Kidney glomerular epithelial cell (primary cell): ENCODE measurements at regions not wholly inside any gene's neighbourhood (a gene's known extent, or its start where the extent isn't known, plus 50 kb on each side); places are given as distances from the start of the nearest gene placed in this dataset.

Experiments used
- DNase-seq: peaks from one replicate; lab custom pipeline; 2025; lab: John Stamatoyannopoulos, UW

DNA sequence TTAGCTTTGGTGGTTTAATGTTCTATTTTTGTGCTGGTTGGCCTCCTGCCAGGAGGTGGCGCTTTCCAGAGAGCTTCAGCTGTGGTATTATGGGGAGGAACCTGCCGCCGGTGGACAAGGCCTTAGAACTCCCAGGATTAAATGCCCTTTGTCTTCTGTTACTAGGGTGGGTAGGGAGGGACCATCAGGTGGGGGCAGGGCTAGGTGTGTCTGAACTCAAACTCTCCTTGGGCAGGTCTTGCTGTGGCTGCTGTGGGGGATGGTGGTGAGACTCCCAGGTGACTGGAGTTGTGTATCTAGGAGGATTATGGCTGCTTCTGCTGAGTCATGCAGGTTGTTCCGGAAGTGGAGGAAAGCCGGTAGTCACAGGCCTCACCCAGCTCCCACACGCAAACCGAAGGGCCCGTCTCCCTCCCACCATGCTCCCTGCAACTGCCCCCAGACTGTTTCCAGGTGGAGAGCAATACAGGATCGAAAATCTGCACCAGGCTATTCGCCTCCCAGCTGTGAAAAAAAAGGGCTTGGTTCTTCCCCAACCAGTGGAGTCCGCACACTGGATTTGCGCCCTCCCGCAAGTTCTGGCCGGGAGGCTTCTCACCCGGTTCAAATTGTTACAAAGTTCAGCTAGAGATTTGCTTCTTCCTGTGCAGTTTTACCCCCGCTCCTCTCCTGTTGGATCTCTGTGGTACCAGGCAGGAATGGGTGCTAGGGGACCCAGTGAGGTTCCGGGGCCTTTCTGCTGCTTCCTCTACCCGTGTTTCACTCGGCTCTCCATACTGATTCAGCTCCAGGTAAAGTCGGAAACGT is 220.5 kb downstream of the CENPF start:
- DNase-seq, result no peak

DNA sequence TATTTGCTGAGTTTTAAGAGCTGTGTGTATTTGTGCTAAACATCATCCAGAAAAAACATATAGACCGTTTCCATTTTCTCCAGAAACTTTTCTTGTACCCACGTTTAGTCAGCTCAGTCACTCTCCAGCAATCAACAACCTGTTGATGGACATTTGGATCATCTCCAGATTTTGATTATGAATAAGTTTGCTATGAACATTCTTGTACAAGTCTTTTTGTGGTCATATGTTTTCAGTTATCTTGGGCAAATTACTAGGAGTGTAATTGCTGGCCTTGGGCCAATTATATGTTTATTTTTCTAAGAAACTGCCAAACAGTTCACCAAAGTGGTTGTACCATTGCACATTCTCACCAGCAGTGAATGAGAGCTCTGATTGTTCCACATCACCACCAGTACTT is 221.8 kb downstream of the CENPF start:
- DNase-seq, result no peak

DNA sequence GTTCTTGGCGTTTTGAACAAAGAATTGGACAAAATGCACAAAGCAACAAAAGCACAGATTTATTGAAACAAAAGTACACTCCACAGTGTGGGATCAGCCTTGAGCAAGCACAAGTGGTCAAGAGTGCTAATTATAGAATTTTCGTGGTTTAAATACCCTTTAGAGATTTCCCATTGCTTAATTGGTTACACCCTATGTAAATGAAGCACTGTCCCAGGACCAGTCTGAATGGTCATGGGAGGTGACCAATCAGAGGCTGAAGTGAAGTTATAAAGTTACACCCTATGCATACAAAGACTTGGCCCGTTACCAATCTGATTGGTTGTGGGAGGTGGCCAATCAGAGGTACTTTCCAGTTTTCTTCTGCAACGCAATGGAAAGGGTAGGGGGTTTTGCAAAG is 223.6 kb downstream of the CENPF start:
- DNase-seq, result no peak

DNA sequence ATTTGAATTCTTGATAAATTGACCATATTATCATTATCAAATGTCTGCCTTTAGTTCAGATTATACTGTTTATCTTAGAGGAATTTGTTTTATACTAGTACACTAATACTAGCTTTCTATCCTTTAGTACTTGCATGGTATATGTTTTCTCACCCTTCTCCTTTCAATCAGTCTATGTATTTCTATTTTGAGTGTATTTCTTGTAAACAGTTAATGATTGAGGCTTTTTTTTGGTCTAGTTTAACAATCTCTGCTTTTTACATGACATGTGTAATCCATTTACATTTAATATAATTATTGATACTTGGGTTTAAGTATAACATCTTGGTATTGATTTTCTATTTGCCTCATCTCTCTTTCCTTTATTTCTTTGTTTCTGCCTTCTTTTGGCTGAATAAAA is 224.9 kb downstream of the CENPF start:
- no peak for DNase-seq

DNA sequence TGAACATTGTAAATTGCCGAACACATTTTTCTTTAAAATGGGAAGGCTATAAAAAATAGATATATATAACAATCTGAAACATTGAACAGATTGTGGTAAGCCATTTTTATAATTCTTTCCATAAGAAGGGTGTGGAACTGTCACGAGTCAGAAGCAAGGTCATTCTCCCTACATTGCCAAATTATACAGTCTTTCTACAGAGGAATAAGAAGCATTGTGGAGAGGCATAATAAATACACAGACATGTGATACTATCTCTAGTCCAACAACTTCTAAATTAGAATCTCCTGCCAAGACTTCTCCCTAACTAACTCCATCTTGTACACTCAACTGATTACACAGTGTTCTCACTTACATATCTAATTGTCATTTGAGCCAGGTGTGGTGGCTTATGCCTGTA is 227.9 kb downstream of the CENPF start:
- DNase-seq, result no peak

DNA sequence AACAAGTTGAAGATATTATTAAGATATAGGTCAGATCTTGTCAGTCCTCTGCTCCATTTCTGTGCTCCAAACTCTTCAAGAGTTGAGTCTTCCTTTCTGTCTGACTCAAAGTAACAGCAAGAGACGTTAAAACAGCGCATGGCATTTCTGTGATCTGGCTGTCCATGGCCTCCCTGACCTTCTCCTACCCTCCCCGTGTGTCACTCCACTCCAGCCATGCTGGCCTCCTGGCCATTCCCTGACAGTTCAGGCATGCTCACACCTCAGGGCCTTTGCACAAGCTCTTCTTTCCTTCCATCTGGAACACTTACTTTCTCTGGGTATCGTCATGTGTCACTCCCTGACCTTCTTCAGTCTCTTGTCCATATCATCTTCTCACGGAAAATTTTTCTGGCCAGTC is 229.0 kb downstream of the CENPF start:
- DNase-seq, result no peak

DNA sequence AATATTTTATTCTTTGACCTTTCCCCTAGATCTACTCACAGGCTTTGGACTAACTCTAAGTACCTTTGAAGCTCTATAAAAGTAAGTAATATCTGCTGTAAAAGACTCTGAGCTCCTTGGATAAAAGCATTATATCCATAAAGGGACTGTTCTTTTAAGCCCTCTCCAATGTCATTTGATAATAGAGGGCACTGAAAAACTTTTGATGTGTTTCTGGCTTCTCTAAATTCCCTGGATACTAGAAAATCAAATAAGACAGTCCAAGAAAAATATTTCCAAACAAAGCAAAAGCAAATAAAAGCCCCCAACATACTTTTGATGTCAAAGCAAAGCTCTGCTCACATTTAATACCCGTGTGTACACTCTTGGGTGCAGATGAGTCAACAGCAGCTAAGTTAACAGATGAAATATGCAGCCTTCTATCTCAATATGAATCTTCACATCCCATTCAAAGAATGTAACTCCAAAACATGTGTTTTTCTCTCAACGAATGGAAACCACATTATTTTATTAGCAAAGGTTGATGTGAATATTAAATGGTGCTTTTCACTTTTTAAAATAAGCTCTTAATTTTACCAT is 230.3 kb downstream of the CENPF start:
- peak; percentile 3 for DNase-seq

DNA sequence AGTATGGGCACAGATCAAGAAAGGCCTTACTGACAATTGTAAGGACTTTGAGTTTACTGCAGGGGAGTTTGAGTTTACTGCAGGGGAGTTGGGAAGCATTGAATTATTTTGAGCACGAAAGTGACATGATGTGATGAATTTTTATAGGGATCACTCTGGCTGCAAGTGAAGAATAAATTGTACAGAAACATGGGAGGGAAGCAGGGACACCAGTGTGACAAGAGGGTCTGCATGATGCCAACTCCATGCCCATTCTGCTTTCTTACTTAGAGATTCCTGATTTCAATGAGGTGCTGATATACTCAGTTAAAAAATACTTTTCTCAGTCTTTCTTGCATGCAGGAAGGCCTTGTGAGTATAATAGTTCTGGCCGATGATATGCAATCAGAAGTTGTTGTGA is 234.4 kb downstream of the CENPF start:
- no peak for DNase-seq

DNA sequence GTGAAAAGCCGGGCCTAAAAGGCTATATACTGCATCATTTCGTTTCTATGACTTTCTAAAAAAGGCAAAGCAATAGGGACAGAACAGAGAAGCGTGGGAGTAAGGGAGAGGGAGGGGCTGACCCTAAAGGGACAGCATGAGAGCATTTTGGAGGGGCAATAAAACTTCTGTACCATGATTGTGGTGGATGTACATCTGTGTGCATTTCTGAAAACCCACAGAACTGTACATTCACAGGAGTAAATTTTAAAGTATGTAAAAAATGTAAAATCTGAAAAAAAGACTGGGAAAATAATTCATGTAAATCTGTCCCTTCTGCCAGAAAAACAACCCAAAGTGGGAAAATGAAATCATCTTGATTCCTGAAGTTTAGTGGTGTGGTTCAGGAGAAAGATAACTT is 235.4 kb downstream of the CENPF start:
- DNase-seq, result no peak

DNA sequence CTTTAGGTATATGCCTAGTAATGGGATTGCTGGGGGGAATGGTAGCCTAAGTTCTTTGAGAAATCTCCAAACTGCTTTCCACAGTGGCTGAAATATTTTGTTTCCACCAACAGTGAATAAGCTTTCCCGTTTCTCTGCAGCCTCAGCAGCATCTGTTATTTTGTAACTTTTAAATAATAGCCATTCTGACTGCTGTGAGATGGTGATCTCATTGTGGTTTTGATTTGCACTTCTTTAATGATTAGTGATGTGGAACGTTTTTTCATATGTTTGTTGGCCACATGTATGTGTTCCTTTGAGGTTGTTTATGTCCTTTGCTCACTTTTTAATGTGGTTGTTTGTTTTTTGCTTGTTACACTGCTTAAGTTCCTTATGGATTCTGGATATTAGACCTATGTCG is 237.4 kb downstream of the CENPF start:
- DNase-seq, result peak; percentile 37

DNA sequence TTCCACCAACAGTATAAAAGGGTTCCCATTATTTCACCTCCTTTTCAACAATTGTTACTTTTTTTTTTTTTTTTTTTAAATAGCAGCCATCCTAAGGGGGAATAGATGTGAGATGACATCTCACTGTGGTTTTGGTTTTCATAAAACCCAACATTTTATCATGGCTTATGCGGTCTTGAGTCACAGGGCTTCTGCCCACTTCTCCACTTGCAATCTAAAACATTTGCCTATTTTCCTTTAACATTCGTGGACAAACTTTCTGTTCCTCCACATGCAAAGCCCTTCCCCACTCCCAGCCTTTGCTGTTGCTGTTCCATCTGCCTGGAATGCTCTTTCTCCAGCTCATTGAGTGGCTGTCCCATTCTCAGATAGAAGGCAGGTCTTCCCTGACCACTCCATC is 239.7 kb upstream of the KCNK2 start:
- no peak for DNase-seq

DNA sequence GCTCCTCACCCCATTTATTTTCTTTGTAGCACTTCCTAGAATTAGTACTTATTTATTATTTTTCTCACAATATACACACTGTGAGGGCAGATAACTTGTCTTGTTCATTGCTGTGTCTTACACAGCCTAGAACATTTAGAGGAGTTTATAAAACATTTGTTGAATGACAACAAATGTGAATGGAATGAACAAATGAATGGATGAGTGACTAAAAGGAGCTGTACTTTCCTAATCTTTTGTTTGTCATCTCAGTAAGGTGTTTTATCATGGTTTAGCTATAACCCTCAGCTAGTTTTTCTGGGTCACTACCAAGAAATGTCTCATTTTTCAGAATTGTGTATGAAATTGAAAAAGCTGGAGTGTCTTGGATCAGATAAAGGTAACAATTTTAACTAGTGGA is 239.3 kb upstream of the KCNK2 start:
- no peak for DNase-seq

DNA sequence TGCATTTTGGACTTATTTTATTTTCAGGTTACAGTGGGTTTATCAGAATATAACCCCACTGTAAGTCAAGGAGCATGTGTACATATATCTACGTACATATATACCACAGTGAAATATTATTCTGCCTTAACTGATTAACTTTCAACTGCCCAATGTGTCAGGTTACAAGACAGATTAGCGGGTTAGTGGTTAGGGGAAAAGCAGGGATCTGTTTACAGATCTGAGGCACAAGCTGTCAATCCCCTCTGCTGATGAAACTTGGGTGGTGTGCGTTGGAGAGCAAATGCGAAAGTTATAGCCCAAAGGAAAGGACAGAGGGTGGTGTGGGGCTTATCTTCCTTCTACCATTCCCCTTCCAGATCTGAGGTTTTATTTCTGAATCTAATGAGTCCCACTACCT is 238.2 kb upstream of the KCNK2 start:
- no peak for DNase-seq

DNA sequence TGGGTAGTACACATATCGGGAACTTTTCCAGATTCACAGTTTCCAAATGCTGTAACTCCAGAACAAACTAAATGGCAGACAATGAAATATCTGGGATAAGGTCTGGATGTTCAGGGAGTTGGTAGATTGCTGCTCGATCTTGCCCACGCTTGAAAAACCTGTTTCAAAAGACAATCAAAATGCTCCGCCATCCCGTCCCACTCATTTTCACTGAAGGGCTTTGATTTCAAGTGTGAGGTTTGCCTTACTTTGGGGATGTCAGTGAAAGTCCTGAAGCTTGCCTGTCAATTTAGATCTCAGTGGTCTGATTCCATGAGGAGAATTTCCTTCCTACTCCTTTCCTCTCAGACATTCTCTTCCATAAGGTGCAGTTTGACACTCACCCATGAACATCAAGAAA is 236.3 kb upstream of the KCNK2 start:
- no peak for DNase-seq

DNA sequence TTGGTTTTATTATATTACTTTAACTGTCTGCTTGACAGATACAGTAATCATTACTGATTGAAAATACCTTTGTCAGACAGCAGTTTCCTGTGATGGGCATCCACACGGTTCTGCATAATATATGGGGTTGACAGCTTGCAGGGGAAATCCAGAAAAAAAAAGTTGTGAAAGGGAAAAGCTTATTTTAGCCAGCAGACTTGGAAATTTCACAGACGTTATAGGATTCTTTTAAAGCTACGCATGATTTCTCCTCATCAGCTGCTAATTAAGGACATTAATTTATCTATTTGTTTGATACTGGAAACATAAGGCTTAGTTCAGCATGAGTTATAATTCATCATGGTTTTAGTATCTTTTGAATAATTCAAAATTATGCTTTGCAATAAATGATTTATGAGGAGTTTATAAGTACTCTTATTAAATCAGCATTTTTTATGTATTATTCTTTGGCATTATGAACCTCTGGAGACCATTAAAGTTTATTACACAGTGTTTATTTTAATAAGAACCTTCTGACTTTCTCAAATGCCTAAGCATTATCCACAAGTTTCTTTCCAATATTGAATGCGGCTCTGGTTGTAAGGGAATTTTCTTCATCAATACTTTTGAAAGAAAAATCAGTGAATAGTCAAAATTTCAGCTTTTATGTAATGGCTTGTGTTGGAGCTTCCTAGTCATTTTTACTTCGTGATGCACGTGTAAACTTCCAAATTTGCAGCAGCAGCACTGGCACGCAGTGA is 235.3 kb upstream of the KCNK2 start:
- DNase-seq, result no peak

DNA sequence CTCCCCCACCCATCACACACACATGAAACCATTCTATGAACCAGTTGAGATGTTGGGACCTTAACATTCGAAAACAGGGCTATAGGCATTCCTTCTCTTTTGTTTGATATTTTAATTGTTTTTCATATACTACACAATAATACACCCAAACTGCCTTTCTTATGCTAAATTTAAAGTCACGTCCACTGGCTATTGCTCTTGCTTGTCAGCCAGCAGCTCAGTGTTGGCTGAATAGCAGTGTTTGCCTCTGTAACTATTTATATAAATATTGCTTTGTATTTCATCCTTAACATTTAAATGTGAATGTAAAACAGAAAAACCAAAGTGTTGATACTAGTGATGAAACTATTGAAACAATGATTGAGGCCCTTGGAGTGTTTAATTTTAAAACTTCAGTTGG is 234.4 kb upstream of the KCNK2 start:
- no peak for DNase-seq

DNA sequence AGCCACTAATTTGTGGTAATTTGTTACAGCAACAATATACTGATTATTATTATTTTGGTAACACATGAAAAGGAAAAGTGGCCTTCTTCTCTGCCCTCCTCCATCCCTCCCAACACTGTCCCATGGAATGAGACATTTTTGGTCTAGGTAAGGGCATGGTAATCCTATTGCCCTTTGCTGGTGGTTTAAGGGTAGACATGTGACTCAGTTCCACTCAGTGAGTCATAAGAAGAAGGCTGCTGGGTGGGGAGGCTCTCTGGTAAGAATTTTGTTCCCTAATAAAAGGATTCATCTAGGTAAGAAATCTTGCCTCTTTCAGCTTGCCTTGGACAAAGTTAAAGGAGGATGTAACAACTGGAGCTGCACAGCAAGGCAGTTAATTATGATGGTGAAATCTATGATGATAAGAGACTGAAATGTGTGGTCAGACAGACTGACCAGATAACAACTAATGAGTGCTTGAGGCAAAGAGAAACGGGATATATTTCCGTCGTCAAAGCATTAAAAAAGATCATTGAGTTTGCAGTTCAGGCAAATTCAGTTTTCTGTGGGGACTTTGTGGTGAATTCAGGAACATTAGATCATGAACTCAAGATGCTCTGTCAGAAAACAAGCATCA is 232.0 kb upstream of the KCNK2 start:
- DNase-seq, result no peak

DNA sequence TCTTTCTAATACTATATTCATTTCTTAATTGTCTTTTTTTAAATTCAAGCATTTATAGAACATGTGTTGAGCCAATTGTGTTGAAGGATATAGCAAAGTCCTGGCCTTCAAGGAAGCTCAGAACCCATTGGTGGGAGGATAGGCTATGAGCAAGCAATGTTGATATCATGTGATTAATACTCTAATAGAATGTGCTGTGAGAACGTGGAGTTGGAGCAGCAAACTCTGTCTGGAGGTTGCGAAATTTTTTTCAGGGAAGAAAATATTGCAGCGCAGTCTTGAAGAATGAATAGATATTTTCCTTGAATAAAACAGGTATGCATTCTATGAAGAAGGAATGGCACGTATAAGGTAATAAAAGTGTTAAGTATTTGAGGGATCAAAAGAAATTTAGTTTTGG is 229.2 kb upstream of the KCNK2 start:
- no peak for DNase-seq

DNA sequence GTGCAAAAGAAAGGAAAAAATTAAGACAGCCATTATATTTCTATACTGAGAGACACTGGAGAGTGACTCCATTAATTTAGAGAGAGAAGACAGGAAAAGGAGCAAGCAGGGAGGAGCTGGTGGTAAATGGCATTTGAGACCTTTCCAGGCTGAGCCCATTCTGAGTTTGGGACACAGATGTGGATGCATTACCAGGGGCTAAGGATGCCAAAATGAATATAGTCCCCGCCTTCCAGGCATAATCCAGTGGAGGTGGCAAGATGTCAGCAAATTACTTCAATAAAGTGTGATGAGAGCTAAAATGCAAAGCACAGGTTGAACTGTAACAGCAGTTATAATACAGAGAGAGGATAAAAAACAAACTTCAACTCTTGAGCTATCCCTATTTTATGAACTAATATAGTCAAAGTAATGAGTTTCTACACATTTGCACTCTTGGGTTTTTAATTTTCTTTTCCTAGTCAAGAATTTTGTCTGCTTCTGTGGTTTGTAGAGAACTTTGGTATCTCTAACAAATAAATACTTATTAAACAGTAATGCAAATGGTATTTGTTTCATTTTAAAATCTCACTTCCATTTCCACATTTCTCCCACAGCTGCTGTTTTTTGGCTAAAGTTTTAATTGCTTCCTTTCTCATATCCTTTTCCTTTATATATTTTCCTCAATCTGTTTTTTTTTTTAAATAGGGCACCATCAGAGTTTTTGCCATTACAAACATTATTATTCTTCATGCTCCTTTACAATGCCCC is 228.2 kb upstream of the KCNK2 start:
- no peak for DNase-seq

DNA sequence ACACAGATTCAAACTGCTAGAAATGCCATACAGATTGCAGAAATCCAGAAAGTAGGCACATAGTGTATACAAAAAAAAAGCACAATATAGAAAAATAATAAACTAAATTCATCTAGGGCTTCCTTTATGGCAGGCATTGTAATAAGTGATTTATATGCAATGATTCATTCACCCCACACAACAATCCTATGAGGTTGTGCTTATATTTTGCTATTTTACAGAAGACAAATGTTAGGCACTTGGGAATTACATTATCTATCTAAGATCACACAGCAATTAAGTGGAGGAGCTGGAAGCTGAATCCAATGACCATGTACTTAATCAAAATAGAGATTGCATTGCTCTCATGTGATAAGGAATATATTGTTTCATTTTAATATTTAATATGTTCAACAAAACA is 225.7 kb upstream of the KCNK2 start:
- no peak for DNase-seq

DNA sequence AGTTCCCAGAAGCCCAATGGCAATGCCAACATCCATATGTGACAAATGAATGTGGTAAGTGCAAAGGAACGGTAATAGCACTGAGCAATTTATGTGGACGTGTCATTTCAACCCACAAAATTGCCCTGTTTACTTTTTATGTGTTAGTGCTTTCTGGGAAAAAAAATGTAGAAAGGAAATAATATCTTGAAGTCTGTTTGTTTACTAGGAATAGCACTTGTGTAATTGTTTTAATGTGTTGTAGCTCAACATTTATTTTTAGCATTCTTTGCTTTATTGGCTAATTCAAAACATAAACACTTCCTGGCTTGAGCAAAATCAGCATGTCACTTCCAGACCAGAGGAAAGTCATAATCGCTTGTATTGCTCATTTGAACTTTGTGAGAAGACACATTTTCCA is 224.8 kb upstream of the KCNK2 start:
- no peak for DNase-seq

DNA sequence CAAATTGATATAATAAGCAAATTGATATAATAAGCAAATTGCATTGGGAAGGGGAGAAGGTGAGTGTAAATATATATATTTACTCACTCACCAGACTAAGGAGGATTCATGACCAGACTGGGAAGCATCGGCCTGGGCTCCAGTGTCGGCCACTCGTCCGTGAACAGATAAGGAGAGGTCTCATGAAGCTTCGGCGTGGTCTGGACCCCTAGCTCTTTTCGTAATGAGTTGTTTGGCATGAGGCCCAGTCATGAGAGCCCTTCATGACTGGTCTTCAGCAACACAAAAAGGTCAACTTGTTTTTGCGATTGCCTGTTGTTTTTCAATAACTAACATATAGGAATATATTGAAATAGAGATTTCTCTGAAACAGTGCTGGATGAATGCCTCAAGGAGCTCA is 222.9 kb upstream of the KCNK2 start:
- no peak for DNase-seq
